HFF-Myc (cell line): ENCODE measurements at regions not wholly inside any gene's neighbourhood (a gene's known extent, or its start where the extent isn't known, plus 50 kb on each side); places are given as distances from the start of the nearest gene placed in this dataset.

Experiments used
- DNase-seq: peaks from one replicate; pipeline ENCODE4 v3.0.0-alpha.2; 2011; ENCODE audit warnings: low read depth; ENCODE audit errors: extremely low read depth
- H3K4me3 ChIP-seq: replicated peaks from 2 replicates; pipeline ENCODE4 v1.5.1; 2011; ENCODE audit warnings: low read depth, mild to moderate bottlenecking, control low read depth, low read length
- TF ChIP-seq, protein P1 (sequence below): IDR thresholded peaks from 2 replicates; pipeline ENCODE4 v1.5.1; 2012; ENCODE audit warnings: mild to moderate bottlenecking, low read depth, low read length, control low read depth; ENCODE audit errors: missing control alignments

GRCh38 chr6:130514712-130515111 is 148.9 kb downstream of the TMEM200A start:
- DNase-seq, result no peak
- no peak overlapping the region for H3K4me3 ChIP-seq
- TF ChIP-seq, protein P1, sequence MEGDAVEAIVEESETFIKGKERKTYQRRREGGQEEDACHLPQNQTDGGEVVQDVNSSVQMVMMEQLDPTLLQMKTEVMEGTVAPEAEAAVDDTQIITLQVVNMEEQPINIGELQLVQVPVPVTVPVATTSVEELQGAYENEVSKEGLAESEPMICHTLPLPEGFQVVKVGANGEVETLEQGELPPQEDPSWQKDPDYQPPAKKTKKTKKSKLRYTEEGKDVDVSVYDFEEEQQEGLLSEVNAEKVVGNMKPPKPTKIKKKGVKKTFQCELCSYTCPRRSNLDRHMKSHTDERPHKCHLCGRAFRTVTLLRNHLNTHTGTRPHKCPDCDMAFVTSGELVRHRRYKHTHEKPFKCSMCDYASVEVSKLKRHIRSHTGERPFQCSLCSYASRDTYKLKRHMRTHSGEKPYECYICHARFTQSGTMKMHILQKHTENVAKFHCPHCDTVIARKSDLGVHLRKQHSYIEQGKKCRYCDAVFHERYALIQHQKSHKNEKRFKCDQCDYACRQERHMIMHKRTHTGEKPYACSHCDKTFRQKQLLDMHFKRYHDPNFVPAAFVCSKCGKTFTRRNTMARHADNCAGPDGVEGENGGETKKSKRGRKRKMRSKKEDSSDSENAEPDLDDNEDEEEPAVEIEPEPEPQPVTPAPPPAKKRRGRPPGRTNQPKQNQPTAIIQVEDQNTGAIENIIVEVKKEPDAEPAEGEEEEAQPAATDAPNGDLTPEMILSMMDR, result no peak

- TF ChIP-seq, protein P1, result no peak
- DNase-seq, result no peak
- no peak overlapping the region for H3K4me3 ChIP-seq
These were observed 149.5 kb downstream of the TMEM200A start for GRCh38 chr6:130515306-130515705.

GRCh38 chr6:130516604-130517003 is 150.8 kb downstream of the TMEM200A start:
- DNase-seq, result no peak
- TF ChIP-seq, protein P1, result no peak

DNA sequence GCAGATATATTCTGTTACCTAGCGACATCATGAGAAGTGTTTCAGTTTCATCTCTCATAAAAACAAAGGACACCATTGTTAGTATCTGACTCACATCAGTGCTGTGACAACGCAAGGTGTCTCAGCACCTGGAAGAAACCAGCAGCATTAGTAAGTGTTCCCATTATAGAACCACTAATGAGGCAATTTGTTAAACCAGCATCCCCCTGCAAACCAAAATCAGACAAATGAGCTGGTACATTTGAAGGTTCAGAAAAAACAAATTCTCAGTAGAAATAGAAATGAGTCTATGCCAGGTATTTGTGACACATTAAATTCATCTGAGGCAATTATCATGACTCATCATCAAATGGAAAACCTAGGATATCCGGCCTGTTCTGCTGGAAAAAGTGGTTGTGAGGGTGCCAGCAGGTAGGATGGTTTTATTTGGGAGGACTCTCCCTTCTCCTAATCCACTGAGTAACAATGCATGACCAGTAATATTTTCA is 151.7 kb downstream of the TMEM200A start:
- TF ChIP-seq, protein P1, result no peak
- H3K4me3 ChIP-seq, result no peak overlapping the region
- no peak for DNase-seq

More at GRCh38 chr6:130516604-130517003, 150.8 kb downstream of the TMEM200A start:
- H3K4me3 ChIP-seq, result no peak overlapping the region

GRCh38 chr6:130518588-130518987 is 152.8 kb downstream of the TMEM200A start:
- H3K4me3 ChIP-seq, result no peak overlapping the region
- TF ChIP-seq, protein P1, result no peak
- DNase-seq, result no peak

- H3K4me3 ChIP-seq, result no peak overlapping the region
- TF ChIP-seq, protein P1, result no peak
- no peak for DNase-seq
These were observed 154.4 kb downstream of the TMEM200A start for GRCh38 chr6:130520221-130520620.

DNA sequence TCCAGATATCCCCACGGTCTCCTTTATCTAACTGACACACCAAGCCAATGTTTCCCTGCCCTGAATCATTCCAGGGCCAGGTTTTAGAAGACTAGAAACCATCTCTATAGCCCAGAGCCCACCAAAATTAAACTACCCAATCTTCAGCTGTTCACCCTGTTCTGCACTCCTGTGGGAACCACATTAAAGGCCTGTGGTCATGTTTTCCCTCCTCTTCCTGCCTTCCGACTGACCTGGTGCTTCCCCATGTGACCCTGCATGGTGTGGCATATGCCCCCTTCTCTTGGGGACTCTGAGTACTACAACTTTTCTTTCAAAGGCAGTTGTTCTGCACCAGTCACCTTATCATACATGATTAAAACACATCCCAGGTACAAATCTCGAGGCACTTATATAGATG is 155.0 kb downstream of the TMEM200A start:
- TF ChIP-seq, protein P1, result no peak
- H3K4me3 ChIP-seq, result no peak overlapping the region
- no peak for DNase-seq
